Testis (tissue), 2 donors: ENCODE measurements at regions not wholly inside any gene's neighbourhood (a gene's known extent, or its start where the extent isn't known, plus 50 kb on each side); places are given as distances from the start of the nearest gene placed in this dataset.

Experiments
- CTCF ChIP-seq, 3 experiments: fragments of 450-650 bp in 2 of 3; fragments of 200-600 bp in 1 of 3; sonication (generic) in 1 of 3; IDR thresholded peaks; one replicate each; pipeline ENCODE4 v1.5.1; 2016 to 2019; ENCODE audit warnings: antibody characterized with exemption in 3 of 3, mild to moderate bottlenecking in 2 of 3, moderate library complexity in 1 of 3
- POLR2A ChIP-seq: fragments of 450-650 bp; IDR thresholded peaks from one replicate; pipeline ENCODE4 v1.6.1; 2017; ENCODE audit warnings: antibody characterized with exemption, mild to moderate bottlenecking, moderate library complexity

- no peak for TF ChIP-seq CTCF (IDR thresholded peaks at IDR 0.05)
- TF ChIP-seq POLR2A, result no peak
Observed at GRCh38 chr18:57908092-57908491, 105.0 kb upstream of the ATP8B1 start.
